GM19395 (cell line): ENCODE measurements at regions not wholly inside any gene's neighbourhood (a gene's known extent, or its start where the extent isn't known, plus 50 kb on each side); places are given as distances from the start of the nearest gene placed in this dataset.

Experiments used
- ATAC-seq: cut with Tn5 transposase; IDR thresholded peaks from one replicate; pipeline ENCODE4 v1.9.1; 2021; ENCODE audit warnings: mild to moderate bottlenecking, moderate library complexity; ENCODE audit not compliant: unreplicated experiment

GRCh38 chr7:32266932-32267475, 196.8 kb upstream of the PDE1C start:
- no peak for ATAC-seq

GRCh38 chr7:32264702-32265284, 194.6 kb upstream of the PDE1C start:
- no peak for ATAC-seq

GRCh38 chr7:32263611-32264010, 193.4 kb upstream of the PDE1C start:
- no peak for ATAC-seq

- no peak for ATAC-seq
These were observed 192.1 kb upstream of the PDE1C start for GRCh38 chr7:32262315-32262714.

- ATAC-seq, result peak; percentile 97
These were observed 189.9 kb upstream of the PDE1C start for GRCh38 chr7:32259931-32260596.

GRCh38 chr7:32258265-32258664, 188.1 kb upstream of the PDE1C start:
- ATAC-seq, result no peak

GRCh38 chr7:32257621-32258020, 187.4 kb upstream of the PDE1C start:
- ATAC-seq, result no peak

GRCh38 chr7:32256811-32257210, 186.6 kb upstream of the PDE1C start:
- ATAC-seq, result no peak

- ATAC-seq, result no peak
These were observed 186.2 kb upstream of the PDE1C start for GRCh38 chr7:32256376-32256775.

- peak; percentile 35 for ATAC-seq
These were observed 184.8 kb upstream of the PDE1C start for GRCh38 chr7:32255036-32255435.

- no peak for ATAC-seq
These were observed 183.1 kb upstream of the PDE1C start for GRCh38 chr7:32253299-32253698.

- no peak for ATAC-seq
These were observed 181.5 kb upstream of the PDE1C start for GRCh38 chr7:32251659-32252058.

GRCh38 chr7:32250471-32251260, 180.5 kb upstream of the PDE1C start:
- ATAC-seq, result no peak

GRCh38 chr7:32250003-32250402, 179.8 kb upstream of the PDE1C start:
- ATAC-seq, result no peak

GRCh38 chr7:32248522-32248921, 178.3 kb upstream of the PDE1C start:
- no peak for ATAC-seq

GRCh38 chr7:32244806-32245345, 174.7 kb upstream of the PDE1C start:
- ATAC-seq, result no peak

- ATAC-seq, result no peak
These were observed 173.6 kb upstream of the PDE1C start for GRCh38 chr7:32243687-32244290.

- no peak for ATAC-seq
These were observed 172.2 kb upstream of the PDE1C start for GRCh38 chr7:32242436-32242835.

GRCh38 chr7:32241636-32242035, 171.4 kb upstream of the PDE1C start:
- ATAC-seq, result no peak

- ATAC-seq, result no peak
These were observed 169.6 kb upstream of the PDE1C start for GRCh38 chr7:32239764-32240163.

GRCh38 chr7:32228601-32229000, 158.4 kb upstream of the PDE1C start:
- ATAC-seq, result no peak
